Natural killer cell (primary cell): ENCODE measurements at regions not wholly inside any gene's neighbourhood (a gene's known extent, or its start where the extent isn't known, plus 50 kb on each side); places are given as distances from the start of the nearest gene placed in this dataset.

Source experiments
- ATAC-seq, 3 donors: fragments of 150-1000 bp in 2 of 3; fragments of 200-7000 bp in 1 of 3; cut with Tn5 transposase; 1 replicate in 1 of 3; 2 replicates in 2 of 3; pipeline ENCODE4 v1.10.0; 2021; ENCODE audit warnings: mild to moderate bottlenecking in 2 of 3, moderate library complexity in 2 of 3
- DNase-seq, 2 donors: peaks; one replicate each; pipeline versions ENCODE4 v3.0.0 to v3.0.0-alpha.2; 2013 to 2021; ENCODE audit warnings: mixed read lengths in 1 of 2
- H3K27ac ChIP-seq: one replicate; pipeline ENCODE4 v1.5.1; 2013; ENCODE audit warnings: mild to moderate bottlenecking, low read length
- H3K27me3 ChIP-seq: one replicate; pipeline ENCODE4 v1.6.1; 2013; ENCODE audit warnings: low read length; ENCODE audit not compliant: control insufficient read depth, insufficient read depth
- H3K36me3 ChIP-seq: one replicate; pipeline ENCODE4 v1.6.1; 2013; ENCODE audit warnings: low read length; ENCODE audit not compliant: control insufficient read depth, insufficient read depth
- H3K4me1 ChIP-seq: one replicate; pipeline ENCODE4 v1.6.1; 2013; ENCODE audit warnings: low read length; ENCODE audit not compliant: control insufficient read depth, insufficient read depth
- H3K4me3 ChIP-seq: one replicate; pipeline ENCODE4 v1.5.1; 2013; ENCODE audit warnings: low read length
- H3K9me3 ChIP-seq: one replicate; pipeline ENCODE4 v1.6.1; 2013; ENCODE audit warnings: low read length; ENCODE audit not compliant: control insufficient read depth, insufficient read depth
- H3K27ac Mint-ChIP-seq, 2 donors: one replicate each; pipeline ENCODE4 v1.8.0; 2022; ENCODE audit warnings: mild to moderate bottlenecking in 2 of 2, mixed read lengths in 2 of 2, moderate library complexity in 1 of 2
- H3K27me3 Mint-ChIP-seq, 2 donors: one replicate each; pipeline ENCODE4 v1.8.0; 2022; ENCODE audit warnings: low read depth in 2 of 2, mixed read lengths in 2 of 2
- H3K36me3 Mint-ChIP-seq: one replicate; pipeline ENCODE4 v1.8.0; 2022; ENCODE audit warnings: mixed read lengths
- H3K4me1 Mint-ChIP-seq, 2 donors: one replicate each; pipeline ENCODE4 v1.8.0; 2022; ENCODE audit warnings: mixed read lengths in 2 of 2
- H3K4me3 Mint-ChIP-seq: one replicate; pipeline ENCODE4 v1.8.0; 2022; ENCODE audit warnings: mild to moderate bottlenecking, moderate library complexity, mixed read lengths
- H3K9me3 Mint-ChIP-seq, 2 donors: one replicate each; pipeline ENCODE4 v1.8.0; 2022; ENCODE audit warnings: mixed read lengths in 2 of 2
- CTCF ChIP-seq: fragments of 200-600 bp; IDR thresholded peaks from one replicate; pipeline ENCODE4 v1.8.0; 2022; ENCODE audit warnings: antibody characterized with exemption
- WGBS: methylation state at CpG from one replicate; pipeline ENCODE4 v1.1.7; 2013; ENCODE audit warnings: missing lambda C conversion rate; ENCODE audit not compliant: insufficient coverage; 5-methylcytosine and 5-hydroxymethylcytosine counted together
- intact Hi-C: fragments of 100-400 bp; cut with micrococcal nuclease; formaldehyde crosslinking; loops from one replicate; pipeline ENCODE4 v1.14.2; 2022

GRCh38 chr2:237194081-237194480, 108.4 kb downstream of the COPS8 start:
- no peaks in the 10 kb centered on the region for H3K27me3 ChIP-seq
- no peaks in the 10 kb centered on the region for H3K4me1 ChIP-seq
- H3K27ac Mint-ChIP-seq, result no peak overlapping the region
- H3K27ac ChIP-seq, result no peak overlapping the region
- no peaks in the 10 kb centered on the region for H3K36me3 Mint-ChIP-seq
- ATAC-seq (no peak), DNase-seq (no peak)
- 68% methylated on average over 5 of the region's 5 CpGs for WGBS
- intact Hi-C loops, result no loop called here
- no peak overlapping the region for H3K4me3 Mint-ChIP-seq
- no peak overlapping the region for H3K4me3 ChIP-seq
- H3K36me3 ChIP-seq, result no peaks in the 10 kb centered on the region
- peaks cover 7 to 8% of the 10 kb centered on the region in 2 donors for H3K27me3 Mint-ChIP-seq
- H3K9me3 Mint-ChIP-seq, result no peaks in the 10 kb centered on the region
- H3K4me1 Mint-ChIP-seq, result no peaks in the 10 kb centered on the region
- TF ChIP-seq CTCF, result no peak
- H3K9me3 ChIP-seq, result no peaks in the 10 kb centered on the region

- H3K4me1 Mint-ChIP-seq, result no peaks in the 10 kb centered on the region
- no peak for TF ChIP-seq CTCF
Observed at GRCh38 chr2:237194906-237195305, 109.2 kb downstream of the COPS8 start.

GRCh38 chr2:237195396-237196120, 109.9 kb downstream of the COPS8 start:
- WGBS, result 89% methylated on average over 9 of the region's 10 CpGs
- no peak overlapping the region for H3K27ac Mint-ChIP-seq
- no peak for TF ChIP-seq CTCF
- no peaks in the 10 kb centered on the region for H3K36me3 ChIP-seq
- peaks cover 7 to 8% of the 10 kb centered on the region in 2 donors for H3K27me3 Mint-ChIP-seq
- no peaks in the 10 kb centered on the region for H3K9me3 Mint-ChIP-seq
- ATAC-seq (no peak), DNase-seq (no peak)
- H3K36me3 Mint-ChIP-seq, result no peaks in the 10 kb centered on the region
- no peaks in the 10 kb centered on the region for H3K4me1 Mint-ChIP-seq
- H3K4me3 Mint-ChIP-seq, result no peak overlapping the region
- H3K4me1 ChIP-seq, result no peaks in the 10 kb centered on the region
- H3K27me3 ChIP-seq, result no peaks in the 10 kb centered on the region
- no peak overlapping the region for H3K27ac ChIP-seq
- intact Hi-C loops, result no loop called here
- H3K9me3 ChIP-seq, result no peaks in the 10 kb centered on the region
- H3K4me3 ChIP-seq, result no peak overlapping the region

More at GRCh38 chr2:237194906-237195305, 109.2 kb downstream of the COPS8 start:
- H3K9me3 Mint-ChIP-seq, result no peaks in the 10 kb centered on the region
- no peaks in the 10 kb centered on the region for H3K27me3 ChIP-seq
- H3K4me3 ChIP-seq, result no peak overlapping the region
- H3K27ac Mint-ChIP-seq, result no peak overlapping the region
- WGBS, result 86% methylated on average over 5 of the region's 6 CpGs
- H3K36me3 Mint-ChIP-seq, result no peaks in the 10 kb centered on the region
- DNase-seq (no peak), ATAC-seq (no peak)
- intact Hi-C loops, result no loop called here
- peaks cover 7 to 8% of the 10 kb centered on the region in 2 donors for H3K27me3 Mint-ChIP-seq
- no peaks in the 10 kb centered on the region for H3K4me1 ChIP-seq
- H3K36me3 ChIP-seq, result no peaks in the 10 kb centered on the region
- H3K4me3 Mint-ChIP-seq, result no peak overlapping the region
- H3K9me3 ChIP-seq, result no peaks in the 10 kb centered on the region
- H3K27ac ChIP-seq, result no peak overlapping the region

- H3K4me3 Mint-ChIP-seq, result no peak overlapping the region
- intact Hi-C loops, result no loop called here
- ATAC-seq (no peak), DNase-seq (no peak)
- no peaks in the 10 kb centered on the region for H3K9me3 Mint-ChIP-seq
- no peak overlapping the region for H3K27ac Mint-ChIP-seq
- no peak for TF ChIP-seq CTCF
- Histone ChIP-seq H3K4me1 (no peaks in the 10 kb centered on the region), H3K4me3 (no peak overlapping the region), H3K9me3 (no peaks in the 10 kb centered on the region), H3K27me3 (no peaks in the 10 kb centered on the region), H3K36me3 (no peaks in the 10 kb centered on the region), H3K27ac (no peak overlapping the region)
- no peaks in the 10 kb centered on the region for H3K36me3 Mint-ChIP-seq
- WGBS, result no CpG with 5 or more reads among the region's 1 CpG
- peaks cover 7 to 8% of the 10 kb centered on the region in 2 donors for H3K27me3 Mint-ChIP-seq
- H3K4me1 Mint-ChIP-seq, result no peaks in the 10 kb centered on the region
Observed at GRCh38 chr2:237196409-237196808, 110.7 kb downstream of the COPS8 start.
